Liver (tissue), 8 donors: ENCODE measurements at regions not wholly inside any gene's neighbourhood (a gene's known extent, or its start where the extent isn't known, plus 50 kb on each side); places are given as distances from the start of the nearest gene placed in this dataset.

ENCODE experiments used
- DNase-seq: peaks from one replicate; pipeline ENCODE4 v3.0.0-alpha.2; 2017; ENCODE audit warnings: low spot score
- H3K27ac ChIP-seq, 2 donors: one replicate each; pipeline ENCODE4 v1.7.0; 2013; ENCODE audit warnings: inconsistent platforms in 2 of 2, low read length in 2 of 2, control low read depth in 1 of 2, low read depth in 1 of 2, mild to moderate bottlenecking in 1 of 2
- H3K27me3 ChIP-seq, 4 donors: one replicate each; pipeline versions ENCODE4 v1.6.1 to v1.7.0; 2013; ENCODE audit warnings: low read length in 3 of 4, inconsistent platforms in 1 of 4, mild to moderate bottlenecking in 1 of 4, moderate library complexity in 1 of 4; ENCODE audit not compliant: control insufficient read depth in 4 of 4, insufficient read depth in 4 of 4
- H3K36me3 ChIP-seq, 4 donors: one replicate each; pipeline versions ENCODE4 v1.6.1 to v1.7.0; 2013; ENCODE audit warnings: low read length in 3 of 4, mild to moderate bottlenecking in 3 of 4, low read depth in 1 of 4, moderate library complexity in 1 of 4; ENCODE audit not compliant: control insufficient read depth in 4 of 4, insufficient read depth in 3 of 4
- H3K4me1 ChIP-seq, 4 donors: one replicate each; pipeline versions ENCODE4 v1.6.1 to v1.7.0; 2013; ENCODE audit warnings: low read length in 3 of 4, mild to moderate bottlenecking in 3 of 4, moderate library complexity in 1 of 4; ENCODE audit not compliant: control insufficient read depth in 4 of 4, insufficient read depth in 4 of 4
- H3K4me3 ChIP-seq, 3 donors: one replicate each; pipeline versions ENCODE4 v1.6.1 to v1.7.0; 2013; ENCODE audit warnings: low read length in 3 of 3, control low read depth in 1 of 3, low read depth in 1 of 3, mild to moderate bottlenecking in 1 of 3
- H3K9ac ChIP-seq, 2 donors: one replicate each; pipeline ENCODE4 v1.7.0; 2013; ENCODE audit warnings: low read length in 2 of 2, mild to moderate bottlenecking in 2 of 2, moderate library complexity in 2 of 2, control low read depth in 1 of 2, low read depth in 1 of 2
- H3K9me3 ChIP-seq, 4 donors: one replicate each; pipeline versions ENCODE4 v1.6.1 to v1.7.0; 2013; ENCODE audit warnings: low read length in 3 of 4; ENCODE audit not compliant: control insufficient read depth in 4 of 4
- ATF3 ChIP-seq: IDR thresholded peaks from 2 replicates; pipeline ENCODE4 v1.6.1; 2016; ENCODE audit warnings: antibody characterized with exemption
- CTCF ChIP-seq: fragments of 150-350 bp; IDR thresholded peaks from 2 replicates; pipeline ENCODE4 v1.5.1; 2017; ENCODE audit warnings: improper control_type of control experiment, low read depth, low read length; ENCODE audit not compliant: missing input control
- EGR1 ChIP-seq, 2 donors: IDR thresholded peaks; 2 replicates each; pipeline ENCODE4 v1.6.1; 2016 to 2018; ENCODE audit warnings: antibody characterized with exemption in 2 of 2, low read depth in 2 of 2
- FOXA1 ChIP-seq: IDR thresholded peaks from 2 replicates; pipeline ENCODE4 v1.6.1; 2016; ENCODE audit warnings: antibody characterized with exemption
- FOXA2 ChIP-seq: IDR thresholded peaks from 2 replicates; pipeline ENCODE4 v1.6.1; 2016; ENCODE audit warnings: antibody characterized with exemption
- HNF4G ChIP-seq: IDR thresholded peaks from 2 replicates; pipeline ENCODE4 v1.6.1; 2016; ENCODE audit warnings: antibody characterized with exemption
- JUND ChIP-seq, 2 donors: IDR thresholded peaks; 2 replicates each; pipeline ENCODE4 v1.6.1; 2016; ENCODE audit warnings: antibody characterized with exemption in 2 of 2
- MAX ChIP-seq: IDR thresholded peaks from 2 replicates; pipeline ENCODE4 v1.6.1; 2016; ENCODE audit warnings: antibody characterized with exemption
- NR2F2 ChIP-seq: IDR thresholded peaks from 2 replicates; pipeline ENCODE4 v1.6.1; 2016; ENCODE audit warnings: antibody characterized with exemption
- RAD21 ChIP-seq, 2 donors: IDR thresholded peaks; 2 replicates each; pipeline ENCODE4 v1.6.1; 2016; ENCODE audit warnings: antibody characterized with exemption in 2 of 2, mild to moderate bottlenecking in 2 of 2
- REST ChIP-seq: IDR thresholded peaks from 2 replicates; pipeline ENCODE4 v1.6.1; 2016; ENCODE audit warnings: antibody characterized with exemption, mild to moderate bottlenecking
- RXRA ChIP-seq, 2 donors: IDR thresholded peaks; 2 replicates each; pipeline ENCODE4 v1.6.1; 2017 to 2018; ENCODE audit warnings: antibody characterized with exemption in 2 of 2, mild to moderate bottlenecking in 1 of 2
- SP1 ChIP-seq: IDR thresholded peaks from 2 replicates; pipeline ENCODE4 v1.6.1; 2018; ENCODE audit warnings: antibody characterized with exemption, mild to moderate bottlenecking
- TAF1 ChIP-seq: conservative IDR thresholded peaks from 2 replicates; pipeline ENCODE4 v1.6.1; 2016; ENCODE audit warnings: antibody characterized with exemption, mild to moderate bottlenecking
- YY1 ChIP-seq: IDR thresholded peaks from 2 replicates; pipeline ENCODE4 v1.6.1; 2016; ENCODE audit warnings: antibody characterized with exemption, mild to moderate bottlenecking
- ZBTB33 ChIP-seq: IDR thresholded peaks from 2 replicates; pipeline ENCODE4 v1.6.1; 2016; ENCODE audit warnings: antibody characterized with exemption
- WGBS: extraction: QIAGEN DNeasy Blood & Tissue Kit; methylation state at CpG from one replicate; pipeline ENCODE4 v1.1.7; 2013; 5-methylcytosine and 5-hydroxymethylcytosine counted together
- donor health status: healthy.
- donor health status: healthy.
- donor health status: healthy.
- donor health status: healthy.
- donor health status: healthy.

GRCh38 chr1:114227059-114227458 is 73.4 kb upstream of the SYT6 start:
- no peaks in the 10 kb centered on the region for H3K9me3 ChIP-seq
- DNase-seq = no peak
- H3K9ac ChIP-seq = no peak overlapping the region
- no peaks in the 10 kb centered on the region for H3K27me3 ChIP-seq
- H3K4me1 ChIP-seq = no peaks in the 10 kb centered on the region
- WGBS = 82% methylated on average over 4 of the region's 4 CpGs
- TF ChIP-seq YY1 (no peak), NR2F2 (no peak), CTCF (no peak), REST (no peak)
- no peaks in the 10 kb centered on the region for H3K36me3 ChIP-seq
- H3K4me3 ChIP-seq = no peak overlapping the region
- no peak overlapping the region for H3K27ac ChIP-seq

- DNase-seq = no peak
- H3K4me3 ChIP-seq = no peak overlapping the region
- 80% methylated on average over 7 of the region's 7 CpGs for WGBS
- no peaks in the 10 kb centered on the region for H3K9me3 ChIP-seq
- no peak overlapping the region for H3K27ac ChIP-seq
- no peaks in the 10 kb centered on the region for H3K4me1 ChIP-seq
- H3K36me3 ChIP-seq = no peaks in the 10 kb centered on the region
- H3K27me3 ChIP-seq = no peaks in the 10 kb centered on the region
- TF ChIP-seq MAX (no peak), ATF3 (no peak), YY1 (no peak), ZBTB33 (no peak), NR2F2 (no peak), SP1 (no peak), RXRA (IDR thresholded peaks at IDR 0.05) (no peak), TAF1 (no peak), JUND (IDR thresholded peaks at IDR 0.05) (no peak), RAD21 (IDR thresholded peaks at IDR 0.05) (no peak), FOXA2 (no peak), EGR1 (IDR thresholded peaks at IDR 0.05; ENCODE audit: low read depth in 2 of 2) (no peak), FOXA1 (no peak), CTCF (no peak), HNF4G (no peak)
- H3K9ac ChIP-seq = no peak overlapping the region
These were observed 70.7 kb upstream of the SYT6 start for GRCh38 chr1:114224196-114224907.
